Keratinocyte (primary cell): ENCODE measurements at regions not wholly inside any gene's neighbourhood (a gene's known extent, or its start where the extent isn't known, plus 50 kb on each side); places are given as distances from the start of the nearest gene placed in this dataset.

ENCODE experiments used
- DNase-seq: peaks from one replicate; pipeline ENCODE4 v3.0.0-alpha.2; 2011; ENCODE audit warnings: low read depth, missing footprints, low spot score
- FAIRE-seq: peaks from 2 replicates; lab custom pipeline; 2011; peaks lifted over from hg19 to GRCh38; lab: Jason Lieb, UNC
- H2AFZ ChIP-seq: 2 replicates; pipeline ENCODE4 v1.6.0; 2012; ENCODE audit warnings: low read length, control low read depth, inconsistent platforms; ENCODE audit not compliant: control insufficient read depth
- H3K27ac ChIP-seq: 2 replicates; pipeline ENCODE4 v1.5.1; 2011; ENCODE audit warnings: low read length; ENCODE audit not compliant: control insufficient read depth, insufficient read depth
- H3K27me3 ChIP-seq: 3 replicates; pipeline ENCODE4 v1.6.0; 2011; ENCODE audit warnings: low read length; ENCODE audit not compliant: control insufficient read depth, insufficient read depth; ENCODE audit errors: extremely low read depth
- H3K36me3 ChIP-seq, 2 experiments: 2 replicates in 1 of 2; 3 replicates in 1 of 2; pipeline ENCODE4 v1.5.1; 2011; ENCODE audit warnings: low read length in 2 of 2, mild to moderate bottlenecking in 1 of 2; ENCODE audit not compliant: control insufficient read depth in 2 of 2, insufficient read depth in 2 of 2; ENCODE audit errors: extremely low read depth in 1 of 2
- H3K4me1 ChIP-seq: 3 replicates; pipeline ENCODE4 v1.5.1; 2011; ENCODE audit warnings: low read length; ENCODE audit not compliant: control insufficient read depth, insufficient read depth; ENCODE audit errors: extremely low read depth
- H3K4me2 ChIP-seq: 3 replicates; pipeline ENCODE4 v1.6.0; 2011; ENCODE audit warnings: low read depth, low read length; ENCODE audit not compliant: control insufficient read depth, insufficient read depth; ENCODE audit errors: extremely low read depth
- H3K4me3 ChIP-seq, 3 experiments: fragments of 200-600 bp in 1 of 3; sonication (generic) in 1 of 3; 2 replicates in 2 of 3; 3 replicates in 1 of 3; pipeline ENCODE4 v1.5.1; 2011 to 2016; ENCODE audit warnings: low read length in 3 of 3, mild to moderate bottlenecking in 3 of 3, control low read depth in 2 of 3, inconsistent platforms in 1 of 3, low read depth in 1 of 3, mixed read lengths in 1 of 3, mixed run types in 1 of 3, moderate library complexity in 1 of 3; ENCODE audit not compliant: control insufficient read depth in 2 of 3, insufficient read depth in 2 of 3; ENCODE audit errors: extremely low read depth in 1 of 3
- H3K79me2 ChIP-seq: 2 replicates; pipeline ENCODE4 v1.6.0; 2012; ENCODE audit warnings: low read length; ENCODE audit not compliant: control insufficient read depth, insufficient read depth
- H3K9ac ChIP-seq: 3 replicates; pipeline ENCODE4 v1.6.0; 2011; ENCODE audit warnings: low read length; ENCODE audit not compliant: control insufficient read depth, insufficient read depth; ENCODE audit errors: extremely low read depth
- H3K9me1 ChIP-seq: 3 replicates; pipeline ENCODE4 v1.6.0; 2011; ENCODE audit warnings: low read length; ENCODE audit not compliant: control insufficient read depth, insufficient read depth; ENCODE audit errors: extremely low read depth
- H3K9me3 ChIP-seq: 2 replicates; pipeline ENCODE4 v1.5.1; 2012; ENCODE audit warnings: low read depth, low read length; ENCODE audit not compliant: control insufficient read depth
- H4K20me1 ChIP-seq: 3 replicates; pipeline ENCODE4 v1.6.0; 2011; ENCODE audit warnings: low read length; ENCODE audit not compliant: control insufficient read depth, insufficient read depth; ENCODE audit errors: extremely low read depth
- CTCF ChIP-seq, 3 experiments: IDR thresholded peaks in 1 of 3; conservative IDR thresholded peaks in 1 of 3; optimal IDR thresholded peaks in 1 of 3; 2 replicates in 2 of 3; 3 replicates in 1 of 3; pipeline versions ENCODE3 to v1.5.1; 2011; ENCODE audit warnings: low read length in 3 of 3, mild to moderate bottlenecking in 3 of 3, moderate library complexity in 2 of 3, control low read depth in 1 of 3, inconsistent platforms in 1 of 3; ENCODE audit not compliant: insufficient read depth in 2 of 3; ENCODE audit errors: extremely low read depth in 1 of 3
- EZH2 ChIP-seq: IDR thresholded peaks from one replicate; pipeline ENCODE4 v1.6.1; 2012; ENCODE audit warnings: inconsistent platforms, mild to moderate bottlenecking, low read length, moderate library complexity
- dilution Hi-C: fragments of 300-500 bp; cut with MboI; formaldehyde crosslinking; loops from one replicate; pipeline ENCODE4 v1.7.0; 2020; ENCODE audit warnings: low sequenced_read_pairs; ENCODE audit not compliant: extremely low pct_ligation_motif_present

- H3K36me3 ChIP-seq, result no peaks in the 10 kb centered on the region
- no peaks in the 10 kb centered on the region for H3K79me2 ChIP-seq
- H3K9ac ChIP-seq, result no peak overlapping the region
- H3K27ac ChIP-seq, result no peak overlapping the region
- no peaks in the 10 kb centered on the region for H3K9me1 ChIP-seq
- no peaks in the 10 kb centered on the region for H4K20me1 ChIP-seq
- no peaks in the 10 kb centered on the region for H3K27me3 ChIP-seq
- no peak overlapping the region for H2AFZ ChIP-seq
- H3K9me3 ChIP-seq, result no peaks in the 10 kb centered on the region
- no peaks in the 10 kb centered on the region for H3K4me1 ChIP-seq
- no peak overlapping the region for H3K4me2 ChIP-seq
- no peak for FAIRE-seq
- no peak overlapping the region for H3K4me3 ChIP-seq
- dilution Hi-C loops, result no loop called here
- no peak for TF ChIP-seq CTCF (optimal IDR thresholded peaks at IDR 0.05 in 1 of 3, IDR thresholded peaks at IDR 0.05 in 1 of 3, conservative IDR thresholded peaks at IDR 0.05 in 1 of 3; ENCODE audit: extremely low read depth in 1 of 3, insufficient read depth in 2 of 3, low read length in 3 of 3)
- no peak for TF ChIP-seq EZH2
- no peak for DNase-seq
Measured at GRCh38 chr18:76581261-76581660, 86.2 kb upstream of the ZNF516 start.

- dilution Hi-C loops, result no loop called here
- no peaks in the 10 kb centered on the region for H3K9me3 ChIP-seq
- DNase-seq (no peak), FAIRE-seq (no peak)
- H3K36me3 ChIP-seq, result no peaks in the 10 kb centered on the region
- H3K27me3 ChIP-seq, result no peaks in the 10 kb centered on the region
- H2AFZ ChIP-seq, result no peak overlapping the region
- H3K4me1 ChIP-seq, result no peaks in the 10 kb centered on the region
- H3K9ac ChIP-seq, result no peak overlapping the region
- no peak for TF ChIP-seq EZH2
- TF ChIP-seq CTCF (optimal IDR thresholded peaks at IDR 0.05 in 1 of 3, IDR thresholded peaks at IDR 0.05 in 1 of 3, conservative IDR thresholded peaks at IDR 0.05 in 1 of 3; ENCODE audit: extremely low read depth in 1 of 3, insufficient read depth in 2 of 3, low read length in 3 of 3), result no peak
- no peak overlapping the region for H3K4me2 ChIP-seq
- H3K79me2 ChIP-seq, result no peaks in the 10 kb centered on the region
- no peaks in the 10 kb centered on the region for H4K20me1 ChIP-seq
- H3K9me1 ChIP-seq, result no peaks in the 10 kb centered on the region
- no peak overlapping the region for H3K27ac ChIP-seq
- no peak overlapping the region for H3K4me3 ChIP-seq
Measured at GRCh38 chr18:76580288-76580962, 85.4 kb upstream of the ZNF516 start.
